PFSK-1 (cell line): ENCODE measurements at regions not wholly inside any gene's neighbourhood (a gene's known extent, or its start where the extent isn't known, plus 50 kb on each side); places are given as distances from the start of the nearest gene placed in this dataset.

ENCODE experiments used
- POLR2AphosphoS5 ChIP-seq: IDR thresholded peaks from 2 replicates; pipeline ENCODE4 v1.6.1; 2012; ENCODE audit warnings: low read depth, mild to moderate bottlenecking, control low read depth, low read length, moderate library complexity
- REST ChIP-seq, 2 experiments: IDR thresholded peaks; 2 replicates each; pipeline versions ENCODE4 v1.6.1 to v1.8.0; 2011 to 2012; ENCODE audit warnings: low read depth in 2 of 2, low read length in 2 of 2, control low read depth in 1 of 2, inconsistent platforms in 1 of 2, mild to moderate bottlenecking in 1 of 2, moderate library complexity in 1 of 2; ENCODE audit not compliant: insufficient read depth in 1 of 2
- SIN3A ChIP-seq: IDR thresholded peaks from 2 replicates; pipeline ENCODE4 v1.6.1; 2012; ENCODE audit warnings: mild to moderate bottlenecking, low read length, moderate library complexity, borderline replicate concordance; ENCODE audit not compliant: insufficient read depth
- TAF1 ChIP-seq: IDR thresholded peaks from 2 replicates; pipeline ENCODE4 v1.6.1; 2012; ENCODE audit warnings: low read length, control low read depth, borderline replicate concordance; ENCODE audit not compliant: insufficient read depth

- TF ChIP-seq SIN3A = no peak
- no peak for TF ChIP-seq REST (IDR thresholded peaks at IDR 0.05; ENCODE audit: insufficient read depth in 1 of 2, low read depth in 2 of 2, low read length in 2 of 2)
- TF ChIP-seq POLR2AphosphoS5 = no peak
- TF ChIP-seq TAF1 = no peak
These were observed 67.2 kb upstream of the WDR26 start for GRCh38 chr1:224501836-224502235.
